ENCODE measurements at regions not wholly inside any gene's neighbourhood (a gene's known extent, or its start where the extent isn't known, plus 50 kb on each side); places are given as distances from the start of the nearest gene placed in this dataset.

- ChIA-PET CTCF (ENCODE audit: low intra/inter-chr PET ratio) (no interaction called here), POLR2A (interaction anchor here (1.2 kb wide), 1 partner anchor 81 kb away, joined by 3 read pairs; no protein-coding TSS in a partner anchor)
- Histone ChIP-seq H3K4me1 (replicated peaks in 1 of 2; ENCODE audit: control insufficient read depth in 2 of 2, insufficient read depth in 2 of 2, low read length in 2 of 2) (no peaks in the 10 kb centered on the region), H3K27me3 (ENCODE audit: control insufficient read depth in 2 of 2, insufficient read depth in 2 of 2, low read length in 2 of 2) (no peaks in the 10 kb centered on the region), H3K9me3 (replicated peaks; ENCODE audit: control insufficient read depth, insufficient read depth, low read depth, low read length) (no peaks in the 10 kb centered on the region), H3K27ac (ENCODE audit: extremely low read depth, low read depth, low read length) (no peak overlapping the region), H3K79me2 (ENCODE audit: control insufficient read depth, insufficient read depth, low read length) (no peaks in the 10 kb centered on the region), H3K4me3 (no peak overlapping the region), H3K4me2 (ENCODE audit: insufficient read depth, low read length) (no peak overlapping the region), H3K36me3 (ENCODE audit: control insufficient read depth, insufficient read depth, low read length) (no peaks in the 10 kb centered on the region), H2AFZ (ENCODE audit: low read depth, low read length) (no peak overlapping the region), H3K9ac (ENCODE audit: insufficient read depth in 1 of 2, low read depth in 2 of 2, low read length in 2 of 2) (no peak overlapping the region), H4K20me1 (replicated peaks; ENCODE audit: control insufficient read depth, insufficient read depth, low read length) (no peaks in the 10 kb centered on the region), H3K9me1 (ENCODE audit: control insufficient read depth, insufficient read depth, low read length) (no peaks in the 10 kb centered on the region)
- no peak for ATAC-seq
- WGBS (ENCODE audit: insufficient coverage, low coverage, missing lambda C conversion rate): 0% methylated on average over 1 of the region's 1 CpG
- no peak for TF ChIP-seq ZNF785 (CRISPR knock-in tag; IDR thresholded peaks at IDR 0.05)
- DNase-seq (ENCODE audit: extremely low read depth in 1 of 4, low spot score in 3 of 4): no peak
- intact Hi-C loops (cut with micrococcal nuclease) (no loop called here), in situ Hi-C loops (cut with MboI) (no loop called here)
- FAIRE-seq: no peak
- no TSS peak for BruUV-seq (replicated peaks)
Measured at GRCh38 chr10:44704616-44705015, 206.5 kb upstream of the TMEM72 start.

GRCh38 chr10:44706745-44707144, 204.4 kb upstream of the TMEM72 start:
- H3K4me2 ChIP-seq (ENCODE audit: insufficient read depth, low read length): no peak overlapping the region
- no peaks in the 10 kb centered on the region for H3K79me2 ChIP-seq (ENCODE audit: control insufficient read depth, insufficient read depth, low read length)
- in situ Hi-C loops (cut with MboI) (no loop called here), intact Hi-C loops (cut with micrococcal nuclease) (no loop called here)
- no peak overlapping the region for H3K9ac ChIP-seq (ENCODE audit: insufficient read depth in 1 of 2, low read depth in 2 of 2, low read length in 2 of 2)
- FAIRE-seq (no peak), DNase-seq (ENCODE audit: extremely low read depth in 1 of 4, low spot score in 3 of 4) (no peak), ATAC-seq (no peak)
- no peaks in the 10 kb centered on the region for H4K20me1 ChIP-seq (replicated peaks; ENCODE audit: control insufficient read depth, insufficient read depth, low read length)
- ChIA-PET POLR2A (no interaction called here), CTCF (ENCODE audit: low intra/inter-chr PET ratio) (no interaction called here)
- no peak overlapping the region for H3K4me3 ChIP-seq
- no peaks in the 10 kb centered on the region for H3K9me1 ChIP-seq (ENCODE audit: control insufficient read depth, insufficient read depth, low read length)
- H3K36me3 ChIP-seq (ENCODE audit: control insufficient read depth, insufficient read depth, low read length): no peaks in the 10 kb centered on the region
- no peaks in the 10 kb centered on the region for H3K4me1 ChIP-seq (replicated peaks in 1 of 2; ENCODE audit: control insufficient read depth in 2 of 2, insufficient read depth in 2 of 2, low read length in 2 of 2)
- no peak overlapping the region for H3K27ac ChIP-seq (ENCODE audit: extremely low read depth, low read depth, low read length)
- TF ChIP-seq SIN3B (IDR thresholded peaks at IDR 0.05; ENCODE audit: low read depth): no peak
- TF ChIP-seq ZMIZ1 (IDR thresholded peaks at IDR 0.05; ENCODE audit: low read depth in 2 of 2, low read length in 2 of 2): no peak
- no peak for TF ChIP-seq PHB2 (IDR thresholded peaks at IDR 0.05; ENCODE audit: low read depth)
- TF ChIP-seq ZFPM2 (CRISPR knock-in tag; IDR thresholded peaks at IDR 0.05): no peak
- no peak for TF ChIP-seq MNT (conservative IDR thresholded peaks at IDR 0.05)
- no peaks in the 10 kb centered on the region for H3K9me3 ChIP-seq (replicated peaks; ENCODE audit: control insufficient read depth, insufficient read depth, low read depth, low read length)
- H2AFZ ChIP-seq (ENCODE audit: low read depth, low read length): no peak overlapping the region
- no TSS peak for BruUV-seq (replicated peaks)
- H3K27me3 ChIP-seq (ENCODE audit: control insufficient read depth in 2 of 2, insufficient read depth in 2 of 2, low read length in 2 of 2): no peaks in the 10 kb centered on the region

All from K562 (cell line).